ENCODE measurements at regions not wholly inside any gene's neighbourhood (a gene's known extent, or its start where the extent isn't known, plus 50 kb on each side); places are given as distances from the start of the nearest gene placed in this dataset.
"Not testable (repeated sequence)": the region's sequence is repeated elsewhere in the genome, so short reads cannot be mapped to it uniquely, and the experiment has no call there.

DNA sequence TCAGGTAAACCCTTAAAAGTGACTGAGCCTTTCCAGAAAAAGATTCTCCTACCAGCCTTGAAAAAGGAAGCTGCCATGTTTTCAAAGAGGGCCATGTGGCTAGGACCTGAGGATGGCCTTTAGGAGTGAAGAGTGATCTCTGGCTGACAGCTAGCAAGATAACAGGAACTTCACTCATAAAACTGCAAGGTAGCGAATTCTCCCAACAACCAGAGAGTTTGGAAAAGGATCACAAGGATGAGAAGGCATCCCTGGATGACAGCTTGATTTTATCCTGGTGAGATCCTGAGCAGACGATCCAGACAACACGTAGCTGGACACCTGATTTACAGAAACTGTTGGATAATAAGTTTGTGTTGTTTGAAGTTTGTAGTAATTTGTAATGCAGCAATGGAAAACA lies 115.6 kb upstream of the FBXO33 start:
- DNase-seq (no peak), ATAC-seq (ENCODE audit: low read depth in 2 of 2) (no peak)
- no peaks in the 10 kb centered on the region for H3K4me1 Mint-ChIP-seq
- H3K9me3 Mint-ChIP-seq = peaks cover 10 to 40% (median 25%) of the 10 kb centered on the region in 7 donors
- no peaks in the 10 kb centered on the region for H3K27me3 Mint-ChIP-seq
- H3K4me3 Mint-ChIP-seq = no peak overlapping the region
- H3K27ac Mint-ChIP-seq = no peak overlapping the region
- H3K36me3 Mint-ChIP-seq = peaks cover 0 to 20% of the 10 kb centered on the region in 2 donors

- H3K27ac Mint-ChIP-seq = no peak overlapping the region
- ATAC-seq (ENCODE audit: low read depth in 2 of 2) (no peak), DNase-seq (no peak)
- H3K36me3 Mint-ChIP-seq = peaks cover 13% of the 10 kb centered on the region in 2 donors
- H3K4me1 Mint-ChIP-seq = no peaks in the 10 kb centered on the region
- H3K9me3 Mint-ChIP-seq = peaks cover 8 to 32% (median 16%) of the 10 kb centered on the region in 7 donors
- H3K4me3 Mint-ChIP-seq = no peak overlapping the region
- peaks cover 0 to 13% (median 10%) of the 10 kb centered on the region in 3 donors for H3K27me3 Mint-ChIP-seq
Measured at GRCh38 chr14:39505812-39506211, 73.6 kb upstream of the FBXO33 start.

GRCh38 chr14:39500253-39500652 lies 68.0 kb upstream of the FBXO33 start:
- no peaks in the 10 kb centered on the region for H3K36me3 Mint-ChIP-seq
- H3K27ac Mint-ChIP-seq = no peak overlapping the region
- H3K4me3 Mint-ChIP-seq = no peak overlapping the region
- H3K4me1 Mint-ChIP-seq = no peaks in the 10 kb centered on the region
- H3K9me3 Mint-ChIP-seq = peaks cover 5 to 23% (median 14%) of the 10 kb centered on the region in 7 donors
- ATAC-seq (ENCODE audit: low read depth in 2 of 2) (no peak), DNase-seq (no peak)
- peaks cover 0 to 21% (median 10%) of the 10 kb centered on the region in 3 donors for H3K27me3 Mint-ChIP-seq

- no peak for ATAC-seq (ENCODE audit: low read depth in 2 of 2)
- no peak overlapping the region for H3K4me3 Mint-ChIP-seq
- peaks cover 0 to 15% (median 3%) of the 10 kb centered on the region in 3 donors for H3K27me3 Mint-ChIP-seq
Measured at GRCh38 chr14:39499514-39499913, 67.3 kb upstream of the FBXO33 start.

GRCh38 chr14:39497677-39498076 lies 65.4 kb upstream of the FBXO33 start:
- Mint-ChIP-seq H3K9me3 (peaks cover 5 to 24% (median 14%) of the 10 kb centered on the region in 7 donors), H3K27me3 (peaks cover 0 to 11% (median 0%) of the 10 kb centered on the region in 3 donors)
- H3K36me3 Mint-ChIP-seq; DNase-seq; ATAC-seq (ENCODE audit: low read depth in 2 of 2); H3K27ac Mint-ChIP-seq; H3K4me1 Mint-ChIP-seq; H3K4me3 Mint-ChIP-seq: not testable (repeated sequence)

More at GRCh38 chr14:39499514-39499913, 67.3 kb upstream of the FBXO33 start:
- no peak for DNase-seq
- H3K27ac Mint-ChIP-seq = peak overlapping the region in 1 of 6 donors; percentile 2
- no peaks in the 10 kb centered on the region for H3K36me3 Mint-ChIP-seq
- peaks cover 5 to 24% (median 14%) of the 10 kb centered on the region in 7 donors for H3K9me3 Mint-ChIP-seq
- no peaks in the 10 kb centered on the region for H3K4me1 Mint-ChIP-seq

DNA sequence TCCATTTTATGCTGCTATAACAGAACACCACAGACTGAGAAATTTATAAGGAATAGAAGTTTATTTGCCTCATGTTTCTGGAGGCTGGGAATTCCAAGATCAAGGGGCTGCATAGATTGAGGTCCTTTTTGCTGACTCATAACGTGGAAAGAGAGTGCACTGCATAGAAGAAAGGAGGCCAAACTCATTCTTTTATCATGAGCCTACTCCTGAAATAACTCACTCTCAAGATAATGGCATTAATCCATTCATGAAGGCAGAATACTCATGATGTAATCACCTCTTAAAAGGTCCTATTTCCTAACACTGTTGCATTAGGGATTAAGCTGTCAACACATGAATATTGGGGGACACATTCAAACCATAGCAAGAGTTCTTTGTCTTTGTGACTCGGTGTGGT lies 60.0 kb upstream of the FBXO33 start:
- H3K4me1 Mint-ChIP-seq = no peaks in the 10 kb centered on the region
- H3K27ac Mint-ChIP-seq = peak overlapping the region in 1 of 6 donors; percentile 57
- H3K36me3 Mint-ChIP-seq = no peaks in the 10 kb centered on the region
- peaks cover 5 to 17% (median 7%) of the 10 kb centered on the region in 7 donors for H3K9me3 Mint-ChIP-seq
- ATAC-seq (ENCODE audit: low read depth in 2 of 2) (no peak), DNase-seq (no peak)
- H3K27me3 Mint-ChIP-seq = peaks cover 0 to 8% (median 0%) of the 10 kb centered on the region in 3 donors
- H3K4me3 Mint-ChIP-seq = no peak overlapping the region

DNA sequence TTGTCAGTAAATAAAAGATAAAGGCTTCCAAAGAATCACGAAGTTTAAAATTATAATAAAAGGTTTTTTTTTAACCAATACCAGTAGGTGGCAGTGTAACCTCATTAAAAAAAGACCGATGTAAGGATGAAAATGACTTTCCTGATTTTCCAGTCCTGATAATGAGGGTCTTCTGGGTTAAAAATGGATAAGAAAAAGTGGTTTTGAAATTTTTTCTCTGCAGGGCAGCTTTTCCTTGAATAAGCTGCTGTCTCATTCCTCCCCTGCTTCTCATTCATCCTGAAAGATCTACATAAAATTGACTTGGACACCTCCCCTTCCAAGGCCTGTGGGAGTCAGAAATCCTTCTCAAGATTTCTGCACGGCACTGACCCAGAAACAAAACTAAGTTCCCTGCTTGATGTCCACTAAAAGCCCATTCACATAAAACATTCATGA lies 58.9 kb upstream of the FBXO33 start:
- peak; percentile 5 for DNase-seq
- ATAC-seq (ENCODE audit: low read depth in 2 of 2) = no peak
- Mint-ChIP-seq H3K27ac (no peak overlapping the region), H3K36me3 (no peaks in the 10 kb centered on the region), H3K4me1 (no peaks in the 10 kb centered on the region), H3K27me3 (peaks cover 0 to 6% (median 0%) of the 10 kb centered on the region in 3 donors), H3K4me3 (no peak overlapping the region), H3K9me3 (peaks cover 4 to 11% (median 4%) of the 10 kb centered on the region in 7 donors)

DNA sequence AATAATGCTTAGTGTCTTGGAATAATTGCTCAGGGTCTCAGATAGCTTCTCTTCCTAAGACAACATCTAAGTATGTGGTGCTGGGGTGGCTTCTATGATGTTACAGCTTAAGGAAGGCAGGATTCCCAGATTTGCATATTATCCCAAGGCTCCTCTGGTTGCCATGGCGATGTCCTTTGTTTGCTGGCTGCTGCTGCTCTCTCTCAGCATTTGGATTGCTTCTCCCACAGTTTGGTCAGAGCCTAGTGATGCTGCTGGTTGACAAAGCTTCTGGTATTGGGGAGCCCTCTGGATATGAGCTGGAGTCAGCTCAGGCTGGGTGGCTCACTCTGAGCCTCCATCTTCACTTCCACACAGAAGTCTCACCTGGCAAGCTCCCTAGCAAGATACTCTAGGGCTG lies 56.4 kb upstream of the FBXO33 start:
- DNase-seq = no peak
- no peaks in the 10 kb centered on the region for H3K27me3 Mint-ChIP-seq
- peaks cover 0 to 4% (median 0%) of the 10 kb centered on the region in 7 donors for H3K9me3 Mint-ChIP-seq
- no peak overlapping the region for H3K4me3 Mint-ChIP-seq
- no peak overlapping the region for H3K27ac Mint-ChIP-seq
- H3K4me1 Mint-ChIP-seq = no peaks in the 10 kb centered on the region
- no peak for ATAC-seq (ENCODE audit: low read depth in 2 of 2)
- no peaks in the 10 kb centered on the region for H3K36me3 Mint-ChIP-seq

GRCh38 chr14:39483682-39484081 lies 51.4 kb upstream of the FBXO33 start:
- H3K9me3 Mint-ChIP-seq = peaks cover 0 to 5% (median 0%) of the 10 kb centered on the region in 7 donors
- DNase-seq = no peak
- H3K4me1 Mint-ChIP-seq = no peaks in the 10 kb centered on the region
- no peak overlapping the region for H3K4me3 Mint-ChIP-seq
- H3K27me3 Mint-ChIP-seq = peaks cover 0 to 8% (median 0%) of the 10 kb centered on the region in 3 donors
- H3K36me3 Mint-ChIP-seq = peaks cover 0 to 7% of the 10 kb centered on the region in 2 donors
- ATAC-seq (ENCODE audit: low read depth in 2 of 2) = no peak
- no peak overlapping the region for H3K27ac Mint-ChIP-seq
